ENCODE measurements at regions not wholly inside any gene's neighbourhood (a gene's known extent, or its start where the extent isn't known, plus 50 kb on each side); places are given as distances from the start of the nearest gene placed in this dataset.

- TF ChIP-seq, protein P1, sequence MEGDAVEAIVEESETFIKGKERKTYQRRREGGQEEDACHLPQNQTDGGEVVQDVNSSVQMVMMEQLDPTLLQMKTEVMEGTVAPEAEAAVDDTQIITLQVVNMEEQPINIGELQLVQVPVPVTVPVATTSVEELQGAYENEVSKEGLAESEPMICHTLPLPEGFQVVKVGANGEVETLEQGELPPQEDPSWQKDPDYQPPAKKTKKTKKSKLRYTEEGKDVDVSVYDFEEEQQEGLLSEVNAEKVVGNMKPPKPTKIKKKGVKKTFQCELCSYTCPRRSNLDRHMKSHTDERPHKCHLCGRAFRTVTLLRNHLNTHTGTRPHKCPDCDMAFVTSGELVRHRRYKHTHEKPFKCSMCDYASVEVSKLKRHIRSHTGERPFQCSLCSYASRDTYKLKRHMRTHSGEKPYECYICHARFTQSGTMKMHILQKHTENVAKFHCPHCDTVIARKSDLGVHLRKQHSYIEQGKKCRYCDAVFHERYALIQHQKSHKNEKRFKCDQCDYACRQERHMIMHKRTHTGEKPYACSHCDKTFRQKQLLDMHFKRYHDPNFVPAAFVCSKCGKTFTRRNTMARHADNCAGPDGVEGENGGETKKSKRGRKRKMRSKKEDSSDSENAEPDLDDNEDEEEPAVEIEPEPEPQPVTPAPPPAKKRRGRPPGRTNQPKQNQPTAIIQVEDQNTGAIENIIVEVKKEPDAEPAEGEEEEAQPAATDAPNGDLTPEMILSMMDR (IDR thresholded peaks at IDR 0.05; ENCODE audit: low read length), result no peak
- TF ChIP-seq EZH2 (IDR thresholded peaks at IDR 0.05; ENCODE audit: borderline replicate concordance, low read length), result no peak
- Histone ChIP-seq H2AFZ (ENCODE audit: low read length) (no peak overlapping the region), H3K9ac (ENCODE audit: low read length) (no peak overlapping the region)
These were observed 100.4 kb upstream of the USP24 start for GRCh38 chr1:55315552-55315951.

DNA sequence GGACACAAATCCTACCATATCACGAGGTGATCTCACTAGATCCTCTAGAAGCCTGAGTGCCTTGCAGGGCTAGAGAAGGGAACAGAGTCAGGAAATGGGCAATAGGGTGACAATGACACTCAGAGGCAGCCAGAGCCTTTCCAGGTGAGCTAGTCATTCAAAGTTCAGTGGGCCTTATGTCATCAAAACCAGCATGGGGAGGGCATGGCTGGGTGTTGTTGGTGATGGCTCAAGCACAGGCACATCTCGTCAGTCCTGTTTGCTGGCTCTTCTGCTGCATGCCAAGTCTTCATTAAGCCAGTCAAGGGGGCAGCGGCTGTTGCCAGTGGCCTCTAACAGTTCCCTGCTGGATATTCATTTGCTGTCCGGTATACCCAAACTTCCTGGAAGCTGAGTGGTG lies 99.6 kb upstream of the USP24 start:
- Histone ChIP-seq H3K27ac (ENCODE audit: low read depth, low read length, poor library complexity, severe bottlenecking) (no peak overlapping the region), H3K79me2 (ENCODE audit: insufficient read depth, low read length) (no peaks in the 10 kb centered on the region)
- TF ChIP-seq EZH2 (IDR thresholded peaks at IDR 0.05; ENCODE audit: borderline replicate concordance, low read length), result no peak
- TF ChIP-seq, protein P1 (IDR thresholded peaks at IDR 0.05; ENCODE audit: low read length), result no peak

More at GRCh38 chr1:55315552-55315951, 100.4 kb upstream of the USP24 start:
- H3K9me3 ChIP-seq (ENCODE audit: low read length), result no peaks in the 10 kb centered on the region
- H3K4me3 ChIP-seq (ENCODE audit: low read depth, low read length, poor library complexity, severe bottlenecking), result no peak overlapping the region
- H3F3A ChIP-seq (ENCODE audit: insufficient read depth, low read length), result no peaks in the 10 kb centered on the region
- no peak overlapping the region for H3K27ac ChIP-seq (ENCODE audit: low read depth, low read length, poor library complexity, severe bottlenecking)
- no peak overlapping the region for H3K4me2 ChIP-seq (ENCODE audit: low read length)
- H4K20me1 ChIP-seq (ENCODE audit: insufficient read depth, low read length), result no peaks in the 10 kb centered on the region
- no peaks in the 10 kb centered on the region for H3K27me3 ChIP-seq (ENCODE audit: insufficient read depth, low read length)
- H3K4me1 ChIP-seq (ENCODE audit: insufficient read depth, low read length, severe bottlenecking), result no peaks in the 10 kb centered on the region
- H3K79me2 ChIP-seq (ENCODE audit: insufficient read depth, low read length), result no peaks in the 10 kb centered on the region
- H3K36me3 ChIP-seq (ENCODE audit: insufficient read depth, low read length), result no peaks in the 10 kb centered on the region
- no peaks in the 10 kb centered on the region for H3K9me2 ChIP-seq (ENCODE audit: low read depth, low read length)

GRCh38 chr1:55313903-55314302 lies 98.7 kb upstream of the USP24 start:
- Histone ChIP-seq H3K4me2 (ENCODE audit: low read length) (no peak overlapping the region), H3K4me1 (ENCODE audit: insufficient read depth, low read length, severe bottlenecking) (no peaks in the 10 kb centered on the region), H3K9ac (ENCODE audit: low read length) (no peak overlapping the region), H3K4me3 (ENCODE audit: low read depth, low read length, poor library complexity, severe bottlenecking) (no peak overlapping the region), H3F3A (ENCODE audit: insufficient read depth, low read length) (no peaks in the 10 kb centered on the region), H4K20me1 (ENCODE audit: insufficient read depth, low read length) (no peaks in the 10 kb centered on the region), H3K27ac (ENCODE audit: low read depth, low read length, poor library complexity, severe bottlenecking) (no peak overlapping the region), H3K79me2 (ENCODE audit: insufficient read depth, low read length) (no peaks in the 10 kb centered on the region), H3K9me3 (ENCODE audit: low read length) (no peaks in the 10 kb centered on the region), H2AFZ (ENCODE audit: low read length) (no peak overlapping the region), H3K27me3 (ENCODE audit: insufficient read depth, low read length) (no peaks in the 10 kb centered on the region), H3K9me2 (ENCODE audit: low read depth, low read length) (no peaks in the 10 kb centered on the region), H3K36me3 (ENCODE audit: insufficient read depth, low read length) (no peaks in the 10 kb centered on the region)
- no peak for TF ChIP-seq EZH2 (IDR thresholded peaks at IDR 0.05; ENCODE audit: borderline replicate concordance, low read length)
- TF ChIP-seq, protein P1 (IDR thresholded peaks at IDR 0.05; ENCODE audit: low read length), result no peak

More for the DNA sequence above, 99.6 kb upstream of the USP24 start:
- no peaks in the 10 kb centered on the region for H3K9me2 ChIP-seq (ENCODE audit: low read depth, low read length)
- H3K4me2 ChIP-seq (ENCODE audit: low read length), result no peak overlapping the region
- H3K4me1 ChIP-seq (ENCODE audit: insufficient read depth, low read length, severe bottlenecking), result no peaks in the 10 kb centered on the region
- H3F3A ChIP-seq (ENCODE audit: insufficient read depth, low read length), result no peaks in the 10 kb centered on the region
- no peaks in the 10 kb centered on the region for H4K20me1 ChIP-seq (ENCODE audit: insufficient read depth, low read length)
- H3K4me3 ChIP-seq (ENCODE audit: low read depth, low read length, poor library complexity, severe bottlenecking), result no peak overlapping the region
- H3K9ac ChIP-seq (ENCODE audit: low read length), result no peak overlapping the region
- no peaks in the 10 kb centered on the region for H3K27me3 ChIP-seq (ENCODE audit: insufficient read depth, low read length)
- no peak overlapping the region for H2AFZ ChIP-seq (ENCODE audit: low read length)
- H3K36me3 ChIP-seq (ENCODE audit: insufficient read depth, low read length), result no peaks in the 10 kb centered on the region
- H3K9me3 ChIP-seq (ENCODE audit: low read length), result no peaks in the 10 kb centered on the region
